Testis (tissue), 2 donors: ENCODE measurements at regions not wholly inside any gene's neighbourhood (a gene's known extent, or its start where the extent isn't known, plus 50 kb on each side); places are given as distances from the start of the nearest gene placed in this dataset.

Experiments used
- CTCF ChIP-seq, 3 experiments: fragments of 450-650 bp in 2 of 3; fragments of 200-600 bp in 1 of 3; sonication (generic) in 1 of 3; IDR thresholded peaks; one replicate each; pipeline ENCODE4 v1.5.1; 2016 to 2019; ENCODE audit warnings: antibody characterized with exemption in 3 of 3, mild to moderate bottlenecking in 2 of 3, moderate library complexity in 1 of 3
- POLR2A ChIP-seq: fragments of 450-650 bp; IDR thresholded peaks from one replicate; pipeline ENCODE4 v1.6.1; 2017; ENCODE audit warnings: antibody characterized with exemption, mild to moderate bottlenecking, moderate library complexity

- TF ChIP-seq CTCF (IDR thresholded peaks at IDR 0.05) (no peak), POLR2A (no peak)
Observed at GRCh38 chr20:60835876-60836275, 416.2 kb upstream of the CDH4 start.
